ENCODE measurements at regions not wholly inside any gene's neighbourhood (a gene's known extent, or its start where the extent isn't known, plus 50 kb on each side); places are given as distances from the start of the nearest gene placed in this dataset.

GRCh38 chr4:31959972-31960371, 1239.8 kb downstream of the PCDH7 start:
- Histone ChIP-seq H3K27ac (ENCODE audit: low read depth, low read length, poor library complexity, severe bottlenecking) (no peak overlapping the region), H3K36me3 (ENCODE audit: insufficient read depth, low read length, poor library complexity, severe bottlenecking) (no peaks in the 10 kb centered on the region), H3K27me3 (replicated peaks; ENCODE audit: insufficient read depth, low read depth, low read length, poor library complexity) (no peaks in the 10 kb centered on the region), H3K4me1 (ENCODE audit: insufficient read depth, low read length, poor library complexity, severe bottlenecking) (no peaks in the 10 kb centered on the region), H3K9me3 (ENCODE audit: low read depth, low read length, poor library complexity, severe bottlenecking) (no peaks in the 10 kb centered on the region), H3K4me3 (ENCODE audit: low read depth, low read length, poor library complexity, severe bottlenecking) (no peak overlapping the region)
- intact Hi-C loops (cut with micrococcal nuclease; ENCODE audit: unreplicated experiment), result no loop called here
- no TSS peak for BruUV-seq (replicated peaks)
- POLR2A ChIA-PET (ENCODE audit: low non-redundant PET), result no interaction called here
- DNase-seq (ENCODE audit: low spot score), result no peak
- CTCF ChIA-PET, result no interaction called here
- no peak for TF ChIP-seq CTCF (conservative IDR thresholded peaks at IDR 0.05; ENCODE audit: low read depth, low read length)
- no peak for TF ChIP-seq EZH2 (IDR thresholded peaks at IDR 0.05; ENCODE audit: borderline replicate concordance, low read depth, low read length, poor library complexity, severe bottlenecking)

GRCh38 chr4:31964685-31965084, 1244.5 kb downstream of the PCDH7 start:
- POLR2A ChIA-PET (ENCODE audit: low non-redundant PET), result no interaction called here
- BruUV-seq (replicated peaks), result no TSS peak
- CTCF ChIA-PET, result no interaction called here

GRCh38 chr4:31968842-31969241, 1248.7 kb downstream of the PCDH7 start:
- Histone ChIP-seq H3K27ac (ENCODE audit: low read depth, low read length, poor library complexity, severe bottlenecking) (no peak overlapping the region), H3K4me3 (ENCODE audit: low read depth, low read length, poor library complexity, severe bottlenecking) (no peak overlapping the region), H3K27me3 (replicated peaks; ENCODE audit: insufficient read depth, low read depth, low read length, poor library complexity) (no peaks in the 10 kb centered on the region), H3K36me3 (ENCODE audit: insufficient read depth, low read length, poor library complexity, severe bottlenecking) (no peaks in the 10 kb centered on the region), H3K4me1 (ENCODE audit: insufficient read depth, low read length, poor library complexity, severe bottlenecking) (no peaks in the 10 kb centered on the region), H3K9me3 (ENCODE audit: low read depth, low read length, poor library complexity, severe bottlenecking) (no peaks in the 10 kb centered on the region)
- POLR2A ChIA-PET (ENCODE audit: low non-redundant PET), result interaction anchor here (0.7 kb wide), 1 partner anchor 123 kb away, joined by 3 read pairs; no protein-coding TSS in a partner anchor
- CTCF ChIA-PET, result interaction anchor here (0.6 kb wide), 1 partner anchor 1089 kb away, joined by 3 read pairs; no protein-coding TSS in a partner anchor
- no TSS peak for BruUV-seq (replicated peaks)
- no peak for DNase-seq (ENCODE audit: low spot score)
- intact Hi-C loops (cut with micrococcal nuclease; ENCODE audit: unreplicated experiment), result no loop called here
- no peak for TF ChIP-seq EZH2 (IDR thresholded peaks at IDR 0.05; ENCODE audit: borderline replicate concordance, low read depth, low read length, poor library complexity, severe bottlenecking)
- TF ChIP-seq CTCF (conservative IDR thresholded peaks at IDR 0.05; ENCODE audit: low read depth, low read length), result no peak

More at GRCh38 chr4:31964685-31965084, 1244.5 kb downstream of the PCDH7 start:
- Histone ChIP-seq H3K27me3 (replicated peaks; ENCODE audit: insufficient read depth, low read depth, low read length, poor library complexity) (no peaks in the 10 kb centered on the region), H3K36me3 (ENCODE audit: insufficient read depth, low read length, poor library complexity, severe bottlenecking) (no peaks in the 10 kb centered on the region), H3K4me3 (ENCODE audit: low read depth, low read length, poor library complexity, severe bottlenecking) (no peak overlapping the region), H3K27ac (ENCODE audit: low read depth, low read length, poor library complexity, severe bottlenecking) (no peak overlapping the region), H3K9me3 (ENCODE audit: low read depth, low read length, poor library complexity, severe bottlenecking) (no peaks in the 10 kb centered on the region), H3K4me1 (ENCODE audit: insufficient read depth, low read length, poor library complexity, severe bottlenecking) (no peaks in the 10 kb centered on the region)
- intact Hi-C loops (cut with micrococcal nuclease; ENCODE audit: unreplicated experiment), result no loop called here
- no peak for TF ChIP-seq EZH2 (IDR thresholded peaks at IDR 0.05; ENCODE audit: borderline replicate concordance, low read depth, low read length, poor library complexity, severe bottlenecking)
- peak; percentile 13 for DNase-seq (ENCODE audit: low spot score)

GRCh38 chr4:31974490-31975002, 1254.4 kb downstream of the PCDH7 start:
- intact Hi-C loops (cut with micrococcal nuclease; ENCODE audit: unreplicated experiment), result no loop called here
- TF ChIP-seq EZH2 (IDR thresholded peaks at IDR 0.05; ENCODE audit: borderline replicate concordance, low read depth, low read length, poor library complexity, severe bottlenecking) (no peak), CTCF (conservative IDR thresholded peaks at IDR 0.05; ENCODE audit: low read depth, low read length) (no peak)

More at GRCh38 chr4:31974490-31975002, 1254.4 kb downstream of the PCDH7 start:
- ChIA-PET CTCF (no interaction called here), POLR2A (ENCODE audit: low non-redundant PET) (interaction anchor here (1.0 kb wide), 1 partner anchor 814 kb away, joined by 5 read pairs; no protein-coding TSS in a partner anchor)
- no peak overlapping the region for H3K4me3 ChIP-seq (ENCODE audit: low read depth, low read length, poor library complexity, severe bottlenecking)
- peak; percentile 24 for DNase-seq (ENCODE audit: low spot score)
- no TSS peak for BruUV-seq (replicated peaks)
- H3K4me1 ChIP-seq (ENCODE audit: insufficient read depth, low read length, poor library complexity, severe bottlenecking), result no peaks in the 10 kb centered on the region
- no peaks in the 10 kb centered on the region for H3K36me3 ChIP-seq (ENCODE audit: insufficient read depth, low read length, poor library complexity, severe bottlenecking)
- no peaks in the 10 kb centered on the region for H3K9me3 ChIP-seq (ENCODE audit: low read depth, low read length, poor library complexity, severe bottlenecking)
- no peak overlapping the region for H3K27ac ChIP-seq (ENCODE audit: low read depth, low read length, poor library complexity, severe bottlenecking)
- no peaks in the 10 kb centered on the region for H3K27me3 ChIP-seq (replicated peaks; ENCODE audit: insufficient read depth, low read depth, low read length, poor library complexity)
